G401.6 (cell line): ENCODE measurements at regions not wholly inside any gene's neighbourhood (a gene's known extent, or its start where the extent isn't known, plus 50 kb on each side); places are given as distances from the start of the nearest gene placed in this dataset.
"Not testable (repeated sequence)": the region's sequence is repeated elsewhere in the genome, so short reads cannot be mapped to it uniquely, and the experiment has no call there.

Source experiments
- FAIRE-seq: peaks from 2 replicates; lab custom pipeline; 2012; peaks lifted over from hg19 to GRCh38; lab: Jason Lieb, UNC

GRCh38 chr4:53865054-53865453 is 199.4 kb downstream of the CHIC2 start:
- FAIRE-seq = no peak

DNA sequence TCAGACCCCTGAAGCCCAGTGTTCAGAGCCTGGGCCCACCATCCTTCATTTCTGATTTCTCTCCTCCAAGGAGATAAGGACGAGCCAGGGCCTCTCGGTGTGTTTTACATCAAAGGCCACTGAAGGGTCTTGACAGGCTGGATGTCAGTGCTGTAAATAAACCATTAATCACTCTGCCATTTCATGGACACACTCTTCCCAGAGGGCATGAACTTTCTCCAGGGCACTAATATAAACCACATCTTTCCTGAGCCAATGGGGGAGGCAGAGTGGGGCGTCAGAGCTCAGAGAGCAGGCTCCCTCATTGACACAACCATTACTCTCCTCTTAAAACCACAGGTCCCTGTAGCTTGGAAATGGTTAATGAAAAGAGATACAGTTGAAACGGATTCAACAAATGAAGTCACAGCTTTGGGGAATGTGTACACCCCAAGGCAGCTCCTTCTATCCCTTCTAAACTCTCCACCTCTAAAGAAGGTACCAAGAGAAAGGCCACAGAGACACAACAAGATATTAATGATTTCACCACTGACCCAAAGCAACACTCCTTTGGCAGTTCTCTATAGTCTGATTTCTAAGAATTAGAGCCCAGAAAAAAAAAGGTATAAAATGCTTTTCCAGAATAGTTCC is 200.6 kb downstream of the CHIC2 start:
- FAIRE-seq = no peak

DNA sequence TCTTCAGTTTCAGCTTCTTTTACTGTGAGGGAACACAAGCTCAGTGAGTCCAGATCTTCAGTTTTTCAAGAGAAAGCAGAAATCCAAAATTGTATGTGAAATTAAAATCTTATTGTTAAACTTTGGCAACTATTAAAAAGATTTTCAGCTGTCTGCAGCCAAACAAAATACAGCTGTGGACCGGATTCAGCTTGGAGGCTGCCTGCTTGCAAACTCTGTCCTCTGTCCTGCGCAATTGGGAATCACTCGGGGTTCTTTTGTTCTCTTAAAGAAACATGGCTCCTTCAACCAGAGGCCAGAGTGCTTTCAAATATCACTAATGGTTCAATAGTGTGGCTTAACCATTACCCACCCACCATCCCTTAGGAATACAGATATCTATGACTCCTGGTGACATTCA is 201.2 kb downstream of the CHIC2 start:
- FAIRE-seq = no peak

- FAIRE-seq = no peak
Observed at GRCh38 chr4:53861856-53862610, 202.4 kb downstream of the CHIC2 start.

GRCh38 chr4:53859305-53859704 is 205.1 kb downstream of the CHIC2 start:
- no peak for FAIRE-seq

- no peak for FAIRE-seq
Observed at GRCh38 chr4:53858744-53859143, 205.7 kb downstream of the CHIC2 start.

DNA sequence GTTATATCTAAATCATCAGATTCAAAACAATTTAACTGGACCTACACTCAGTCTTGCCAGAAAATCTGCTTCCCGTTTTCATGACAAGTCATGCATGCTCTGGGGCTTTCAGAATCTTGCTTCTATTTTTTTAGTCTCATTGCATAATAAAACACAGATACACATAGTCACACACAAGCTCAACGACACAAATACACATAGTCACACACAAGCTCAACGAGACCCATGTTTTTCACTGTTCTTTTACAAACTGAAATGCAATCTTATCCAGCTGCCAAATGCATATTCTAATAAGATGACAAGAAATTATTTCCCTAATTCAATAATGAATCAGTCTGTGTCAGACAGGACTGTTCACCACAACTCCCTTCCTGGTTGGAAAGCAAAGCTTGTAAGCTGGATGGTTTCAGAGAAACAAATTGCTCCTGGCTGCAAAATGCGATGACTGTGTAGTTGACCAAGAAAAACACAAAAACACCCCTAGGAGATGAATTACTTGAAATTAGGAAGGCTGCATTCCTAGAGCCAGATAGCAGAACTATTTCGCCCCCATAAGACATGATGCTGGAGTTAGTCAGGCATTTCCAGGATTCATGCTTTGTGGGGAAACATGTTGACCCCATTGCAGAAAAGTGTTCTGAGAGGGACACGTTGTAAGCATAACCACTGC is 208.7 kb downstream of the CHIC2 start:
- no peak for FAIRE-seq

DNA sequence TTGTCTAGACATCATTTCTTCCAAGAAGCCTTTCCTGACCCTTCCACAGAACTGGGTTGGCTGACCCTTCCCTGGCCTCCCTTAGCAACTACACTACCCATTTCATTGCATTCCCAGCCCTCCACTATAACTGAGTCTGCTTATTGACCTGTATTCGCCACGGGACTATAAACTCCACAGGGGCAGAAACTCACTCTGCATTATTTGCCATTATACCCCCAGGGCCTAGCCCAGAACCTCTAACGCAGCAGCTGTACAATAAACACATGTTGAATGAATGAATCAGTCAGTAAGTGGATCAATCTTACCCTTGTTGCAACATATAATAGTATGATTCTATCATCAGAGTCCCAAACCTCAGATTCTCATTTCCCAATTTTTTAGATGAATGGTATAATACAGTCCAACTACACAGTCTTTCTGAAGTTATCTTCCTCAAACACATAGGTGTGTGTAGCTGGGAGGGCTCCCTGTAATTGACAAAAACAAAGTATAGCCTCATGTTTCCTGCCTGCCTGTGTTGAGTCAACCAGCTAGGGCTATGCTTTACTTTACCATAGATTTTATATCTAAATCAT is 209.3 kb downstream of the CHIC2 start:
- no peak for FAIRE-seq

- FAIRE-seq = no peak
Observed at GRCh38 chr4:53852343-53852742, 212.1 kb downstream of the CHIC2 start.

DNA sequence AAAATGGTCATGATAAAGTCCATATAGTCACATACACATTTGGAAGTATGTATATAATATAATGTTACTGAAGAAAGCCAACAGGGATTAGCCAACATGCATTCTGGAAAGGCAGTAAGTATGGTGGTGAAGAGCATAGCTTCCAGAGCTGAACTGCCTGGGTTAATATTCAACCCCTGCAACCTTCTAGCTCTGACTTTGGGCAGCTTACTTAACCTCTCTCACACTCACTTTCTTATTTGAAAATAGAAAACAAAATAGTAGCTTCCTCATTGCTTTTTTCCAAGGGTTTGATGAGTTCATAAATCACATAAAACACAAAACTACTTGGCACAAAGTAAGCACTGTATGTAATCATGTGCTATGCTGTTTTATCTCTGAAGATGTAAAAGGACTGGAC is 216.4 kb downstream of the CHIC2 start:
- FAIRE-seq = no peak

DNA sequence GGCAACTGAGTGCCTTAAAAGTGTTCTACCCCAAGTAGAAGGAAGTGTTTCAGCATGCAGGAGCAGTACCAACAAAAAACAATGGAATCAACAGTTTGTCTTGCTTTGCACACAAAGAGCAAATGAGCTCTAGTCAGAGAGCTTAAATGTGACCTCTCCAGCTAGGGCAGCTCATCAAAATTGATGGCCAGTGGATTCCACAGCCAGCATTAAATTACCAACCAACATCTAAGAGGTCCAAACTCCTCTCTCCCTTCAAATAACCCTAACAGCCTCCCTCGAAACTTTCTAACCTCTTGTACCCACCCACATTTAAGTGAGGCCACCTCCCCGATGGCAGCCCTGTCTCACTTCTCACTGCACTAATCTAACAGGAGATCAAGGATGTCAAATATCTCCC is 219.9 kb downstream of the CHIC2 start:
- no peak for FAIRE-seq

- no peak for FAIRE-seq
Observed at GRCh38 chr4:53844133-53844532, 220.3 kb downstream of the CHIC2 start.

- no peak for FAIRE-seq
Observed at GRCh38 chr4:53841711-53842110, 222.7 kb downstream of the CHIC2 start.

DNA sequence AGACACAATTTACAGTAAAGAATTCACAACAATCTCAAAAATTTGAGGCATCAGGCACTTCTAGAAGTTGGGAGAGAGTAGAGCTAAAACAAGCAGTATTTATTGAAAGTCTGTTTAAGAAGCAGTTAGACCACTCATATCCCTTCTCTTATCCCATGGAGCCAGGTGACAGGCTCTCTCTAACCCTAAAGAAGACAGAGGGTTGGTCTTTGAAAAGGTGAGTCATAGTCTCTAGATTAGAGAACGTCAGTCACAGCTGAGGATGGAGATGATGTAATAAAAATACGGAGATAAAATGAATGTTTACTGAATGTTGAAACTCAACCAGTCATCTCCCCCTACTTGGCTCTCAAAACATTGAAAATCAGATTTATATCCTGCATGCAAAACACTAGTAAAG is 223.8 kb downstream of the CHIC2 start:
- FAIRE-seq = no peak

- FAIRE-seq = not testable (repeated sequence)
Observed at GRCh38 chr4:53833302-53834003, 231.0 kb downstream of the CHIC2 start.

DNA sequence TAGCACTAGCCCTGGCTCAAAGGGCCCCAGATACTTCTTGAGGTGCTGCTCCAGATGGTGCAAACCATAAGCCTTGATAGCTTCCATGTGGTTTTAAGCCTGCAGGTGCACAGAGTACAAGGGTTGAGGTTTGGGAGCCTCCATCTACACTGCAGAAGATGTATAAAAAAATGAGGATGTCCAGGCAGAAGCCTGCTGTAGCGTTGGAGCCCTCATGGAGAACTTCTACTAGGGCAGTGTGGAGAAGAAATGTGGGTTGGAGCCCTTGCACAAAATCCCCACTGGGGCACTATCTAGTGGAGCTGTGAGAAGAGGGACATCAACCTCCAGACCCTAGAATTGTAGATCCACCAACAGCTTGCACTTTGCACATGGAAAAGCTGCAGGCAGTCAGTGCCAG is 231.9 kb downstream of the CHIC2 start:
- no peak for FAIRE-seq

DNA sequence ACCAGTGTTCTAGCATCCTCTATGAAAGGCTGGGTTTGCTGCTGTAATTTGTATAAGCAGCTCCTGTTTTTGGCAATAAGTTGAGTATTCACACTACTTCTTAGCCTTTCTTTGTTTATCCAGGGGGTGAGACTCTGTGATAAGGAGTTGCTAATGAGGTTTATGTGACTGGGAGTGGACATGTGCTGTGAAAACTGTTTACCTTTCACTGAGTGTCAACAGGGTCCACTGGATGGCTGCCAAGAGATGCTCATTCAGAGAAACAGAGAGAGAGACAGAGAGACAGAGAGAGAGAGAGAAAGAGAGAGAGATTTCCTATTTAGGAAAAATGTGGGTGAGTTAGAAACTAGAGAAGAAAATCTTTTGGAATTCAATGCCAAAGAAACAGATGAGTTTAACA is 233.9 kb downstream of the CHIC2 start:
- no peak for FAIRE-seq

- no peak for FAIRE-seq
Observed at GRCh38 chr4:53821179-53821851, 230.0 kb upstream of the LNX1 start.

- no peak for FAIRE-seq
Observed at GRCh38 chr4:53818104-53818503, 226.8 kb upstream of the LNX1 start.

DNA sequence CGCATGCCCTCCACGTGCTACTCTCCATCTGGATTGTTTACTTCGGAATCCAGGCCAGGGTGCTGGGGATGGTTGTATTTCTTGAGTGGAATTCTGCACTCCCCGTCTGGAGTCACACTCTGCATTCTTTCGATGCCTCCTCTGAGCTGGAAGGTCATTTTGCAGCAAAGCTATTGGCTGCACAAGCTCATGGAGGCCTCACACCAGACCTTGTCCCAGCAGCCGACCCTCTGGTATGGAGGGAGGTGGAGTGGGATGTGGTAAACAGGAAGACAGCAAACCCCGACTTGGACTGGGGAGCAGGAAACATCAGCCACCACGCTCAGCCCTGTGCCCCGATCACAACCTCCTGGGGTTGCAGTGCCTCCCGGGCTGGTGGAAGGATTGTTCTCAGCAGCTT is 225.3 kb upstream of the LNX1 start:
- FAIRE-seq = no peak

DNA sequence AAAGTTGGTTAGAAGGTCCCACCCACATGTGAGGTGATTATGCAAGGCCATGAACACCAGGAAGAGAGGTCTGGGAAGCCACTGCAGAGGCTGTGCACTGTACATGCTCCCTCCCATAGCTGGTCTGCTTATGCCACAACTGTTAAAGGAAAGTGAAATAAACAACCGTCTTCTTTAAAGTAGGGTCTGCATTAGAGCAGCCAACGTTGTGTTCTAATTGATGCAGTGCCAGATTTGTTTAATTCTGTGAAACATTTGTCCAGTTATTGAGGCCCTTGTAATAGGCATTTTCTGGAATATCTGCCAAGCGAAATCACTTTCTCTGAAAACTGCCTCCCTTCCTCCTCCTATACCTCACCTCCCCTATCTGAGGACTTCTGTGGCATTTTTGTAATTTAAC is 224.0 kb upstream of the LNX1 start:
- FAIRE-seq = no peak

GRCh38 chr4:53813998-53814397 is 222.7 kb upstream of the LNX1 start:
- FAIRE-seq = no peak
